NCI-H128 (cell line): ENCODE measurements at regions not wholly inside any gene's neighbourhood (a gene's known extent, or its start where the extent isn't known, plus 50 kb on each side); places are given as distances from the start of the nearest gene placed in this dataset.
A peak's percentile ranks its signal among the peaks of the same experiment; 100 is the strongest.

Source experiments
- DNase-seq: peaks from one replicate; lab custom pipeline; 2025; ENCODE audit not compliant: unreplicated experiment; lab: John Stamatoyannopoulos, UW

GRCh38 chr1:82472489-82473131 is 671.9 kb downstream of the ADGRL2 start:
- DNase-seq = peak; percentile 12

GRCh38 chr1:82466891-82467290 is 666.2 kb downstream of the ADGRL2 start:
- no peak for DNase-seq

GRCh38 chr1:82466416-82466815 is 665.7 kb downstream of the ADGRL2 start:
- DNase-seq = no peak

- DNase-seq = no peak
These were observed 664.3 kb downstream of the ADGRL2 start for GRCh38 chr1:82465024-82465423.

GRCh38 chr1:82464362-82465001 is 663.7 kb downstream of the ADGRL2 start:
- DNase-seq = peak; percentile 8

GRCh38 chr1:82463951-82464350 is 663.2 kb downstream of the ADGRL2 start:
- no peak for DNase-seq

GRCh38 chr1:82462366-82462765 is 661.6 kb downstream of the ADGRL2 start:
- DNase-seq = no peak

GRCh38 chr1:82455342-82455741 is 654.6 kb downstream of the ADGRL2 start:
- DNase-seq = no peak

- DNase-seq = no peak
These were observed 653.7 kb downstream of the ADGRL2 start for GRCh38 chr1:82454431-82454830.

GRCh38 chr1:82453511-82454185 is 652.9 kb downstream of the ADGRL2 start:
- DNase-seq = no peak

- no peak for DNase-seq
These were observed 651.4 kb downstream of the ADGRL2 start for GRCh38 chr1:82452096-82452495.

GRCh38 chr1:82451191-82451590 is 650.5 kb downstream of the ADGRL2 start:
- no peak for DNase-seq

GRCh38 chr1:82449506-82450057 is 648.8 kb downstream of the ADGRL2 start:
- no peak for DNase-seq

- DNase-seq = no peak
These were observed 646.2 kb downstream of the ADGRL2 start for GRCh38 chr1:82446955-82447354.

- DNase-seq = no peak
These were observed 645.5 kb downstream of the ADGRL2 start for GRCh38 chr1:82446236-82446635.

- no peak for DNase-seq
These were observed 645.1 kb downstream of the ADGRL2 start for GRCh38 chr1:82445827-82446226.

- DNase-seq = no peak
These were observed 644.4 kb downstream of the ADGRL2 start for GRCh38 chr1:82445132-82445531.

GRCh38 chr1:82441402-82441801 is 640.7 kb downstream of the ADGRL2 start:
- no peak for DNase-seq

- no peak for DNase-seq
These were observed 622.6 kb downstream of the ADGRL2 start for GRCh38 chr1:82423174-82423815.

- no peak for DNase-seq
These were observed 621.0 kb downstream of the ADGRL2 start for GRCh38 chr1:82421782-82422181.

GRCh38 chr1:82420584-82420983 is 619.9 kb downstream of the ADGRL2 start:
- DNase-seq = no peak

- no peak for DNase-seq
These were observed 610.9 kb downstream of the ADGRL2 start for GRCh38 chr1:82411605-82412004.
